ENCODE measurements at regions not wholly inside any gene's neighbourhood (a gene's known extent, or its start where the extent isn't known, plus 50 kb on each side); places are given as distances from the start of the nearest gene placed in this dataset.

DNA sequence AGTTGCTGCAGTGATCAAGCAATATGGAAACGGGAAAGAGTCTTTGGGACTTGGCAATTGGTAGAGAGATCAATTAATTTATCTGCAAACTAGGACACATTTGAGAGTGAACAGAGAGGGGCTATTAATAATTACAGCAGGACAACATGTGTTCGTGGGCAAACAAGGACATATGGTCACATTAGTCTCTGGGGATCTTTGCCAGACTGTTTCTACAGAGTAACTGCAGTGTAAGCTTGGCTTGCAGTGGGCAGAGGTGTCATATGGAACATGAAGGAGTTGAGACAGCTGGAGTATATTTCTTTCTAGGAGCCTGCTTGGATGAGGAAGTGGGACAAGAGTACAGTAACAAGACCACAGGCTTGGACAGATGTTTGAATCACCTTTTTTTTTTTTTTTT is 232.1 kb upstream of the LYZL1 start:
- no peak for TF ChIP-seq EZH2 (IDR thresholded peaks at IDR 0.05; ENCODE audit: insufficient read depth, low read length)
- TF ChIP-seq CTCF (IDR thresholded peaks at IDR 0.05; ENCODE audit: insufficient read depth, low read depth, low read length) = no peak
